ENCODE measurements at regions not wholly inside any gene's neighbourhood (a gene's known extent, or its start where the extent isn't known, plus 50 kb on each side); places are given as distances from the start of the nearest gene placed in this dataset.
A peak's percentile ranks its signal among the peaks of the same experiment; 100 is the strongest.

DNA sequence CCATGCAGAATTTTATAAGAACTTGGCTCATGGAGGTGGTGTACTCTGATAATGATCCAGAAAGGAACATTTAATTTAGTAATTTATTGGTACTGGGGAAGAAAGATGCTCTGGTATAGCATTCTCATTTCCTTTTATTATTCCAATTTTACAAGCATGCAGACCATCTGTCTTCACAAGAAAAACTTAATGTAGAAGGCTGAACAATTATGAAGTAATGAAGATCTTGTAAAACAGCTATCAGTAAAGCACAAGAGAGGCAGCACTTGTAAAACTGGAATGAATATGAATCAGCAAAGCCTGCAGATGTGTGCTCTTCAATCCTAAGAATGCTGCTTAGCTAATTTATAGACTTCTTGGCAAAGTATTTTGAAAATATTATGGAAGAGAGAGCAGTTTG lies 300.0 kb downstream of the YTHDC2 start:
- Mint-ChIP-seq H3K4me1 (peaks cover 3% of the 10 kb centered on the region), H3K27ac (no peak overlapping the region), H3K4me3 (no peak overlapping the region), H3K27me3 (ENCODE audit: insufficient read depth, low read depth) (peaks cover 2% of the 10 kb centered on the region), H3K36me3 (no peaks in the 10 kb centered on the region), H3K9me3 (no peaks in the 10 kb centered on the region)
- Histone ChIP-seq H3F3A (ENCODE audit: low read depth) (peaks cover under 1% of the 10 kb centered on the region), H3K9me3 (ENCODE audit: low read depth) (no peaks in the 10 kb centered on the region), H3K4me1 (peaks cover 4% of the 10 kb centered on the region), H4K20me1 (ENCODE audit: low read depth) (no peaks in the 10 kb centered on the region), H3K27me3 (no peaks in the 10 kb centered on the region), H3K36me3 (no peaks in the 10 kb centered on the region), H3K9ac (no peak overlapping the region), H3K27ac (no peak overlapping the region), H2AFZ (replicated peaks) (no peak overlapping the region), H3K4me2 (no peak overlapping the region), H3K4me3 (no peak overlapping the region), H3K79me2 (ENCODE audit: low read depth) (no peaks in the 10 kb centered on the region)
- TF ChIP-seq, protein P1, sequence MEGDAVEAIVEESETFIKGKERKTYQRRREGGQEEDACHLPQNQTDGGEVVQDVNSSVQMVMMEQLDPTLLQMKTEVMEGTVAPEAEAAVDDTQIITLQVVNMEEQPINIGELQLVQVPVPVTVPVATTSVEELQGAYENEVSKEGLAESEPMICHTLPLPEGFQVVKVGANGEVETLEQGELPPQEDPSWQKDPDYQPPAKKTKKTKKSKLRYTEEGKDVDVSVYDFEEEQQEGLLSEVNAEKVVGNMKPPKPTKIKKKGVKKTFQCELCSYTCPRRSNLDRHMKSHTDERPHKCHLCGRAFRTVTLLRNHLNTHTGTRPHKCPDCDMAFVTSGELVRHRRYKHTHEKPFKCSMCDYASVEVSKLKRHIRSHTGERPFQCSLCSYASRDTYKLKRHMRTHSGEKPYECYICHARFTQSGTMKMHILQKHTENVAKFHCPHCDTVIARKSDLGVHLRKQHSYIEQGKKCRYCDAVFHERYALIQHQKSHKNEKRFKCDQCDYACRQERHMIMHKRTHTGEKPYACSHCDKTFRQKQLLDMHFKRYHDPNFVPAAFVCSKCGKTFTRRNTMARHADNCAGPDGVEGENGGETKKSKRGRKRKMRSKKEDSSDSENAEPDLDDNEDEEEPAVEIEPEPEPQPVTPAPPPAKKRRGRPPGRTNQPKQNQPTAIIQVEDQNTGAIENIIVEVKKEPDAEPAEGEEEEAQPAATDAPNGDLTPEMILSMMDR (IDR thresholded peaks at IDR 0.05) = no peak
- TF ChIP-seq EZH2 (IDR thresholded peaks at IDR 0.05) = no peak
- no peak for TF ChIP-seq EZH2phosphoT487 (IDR thresholded peaks at IDR 0.05)
- no peak for DNase-seq (ENCODE audit: low spot score)

DNA sequence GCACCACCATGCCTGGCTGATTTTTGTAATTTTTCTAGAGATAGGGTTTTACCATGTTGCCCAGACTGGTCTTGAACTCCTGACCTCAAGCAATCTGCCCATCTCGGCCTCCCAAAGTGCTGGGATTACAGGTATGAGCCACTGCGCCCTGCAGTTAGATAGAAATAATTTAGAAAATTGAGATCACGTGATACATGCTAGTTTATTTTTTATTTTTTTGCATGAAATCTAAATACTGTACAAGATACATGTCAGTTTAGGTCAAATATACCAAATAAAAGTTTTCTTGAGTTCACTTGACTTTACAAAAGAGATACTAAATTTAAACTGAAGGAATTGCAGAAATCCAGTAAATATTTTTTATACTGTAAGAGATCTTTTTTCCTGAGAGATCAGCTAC lies 304.2 kb downstream of the YTHDC2 start:
- TF ChIP-seq, protein P1 (IDR thresholded peaks at IDR 0.05) = no peak
- no peak for TF ChIP-seq EZH2 (IDR thresholded peaks at IDR 0.05)
- no peak for TF ChIP-seq EZH2phosphoT487 (IDR thresholded peaks at IDR 0.05)
- Histone ChIP-seq H3K9ac (no peak overlapping the region), H4K20me1 (ENCODE audit: low read depth) (no peaks in the 10 kb centered on the region), H2AFZ (replicated peaks) (no peak overlapping the region), H3K4me3 (no peak overlapping the region), H3K9me3 (ENCODE audit: low read depth) (no peaks in the 10 kb centered on the region), H3K27ac (no peak overlapping the region), H3K79me2 (ENCODE audit: low read depth) (no peaks in the 10 kb centered on the region), H3F3A (ENCODE audit: low read depth) (no peaks in the 10 kb centered on the region), H3K27me3 (no peaks in the 10 kb centered on the region), H3K36me3 (no peaks in the 10 kb centered on the region), H3K4me2 (no peak overlapping the region), H3K4me1 (no peaks in the 10 kb centered on the region)
- Mint-ChIP-seq H3K27me3 (ENCODE audit: insufficient read depth, low read depth) (peaks cover 6% of the 10 kb centered on the region), H3K4me3 (no peak overlapping the region), H3K9me3 (peaks cover 8% of the 10 kb centered on the region), H3K27ac (no peak overlapping the region), H3K4me1 (no peaks in the 10 kb centered on the region), H3K36me3 (no peaks in the 10 kb centered on the region)
- DNase-seq (ENCODE audit: low spot score) = no peak

DNA sequence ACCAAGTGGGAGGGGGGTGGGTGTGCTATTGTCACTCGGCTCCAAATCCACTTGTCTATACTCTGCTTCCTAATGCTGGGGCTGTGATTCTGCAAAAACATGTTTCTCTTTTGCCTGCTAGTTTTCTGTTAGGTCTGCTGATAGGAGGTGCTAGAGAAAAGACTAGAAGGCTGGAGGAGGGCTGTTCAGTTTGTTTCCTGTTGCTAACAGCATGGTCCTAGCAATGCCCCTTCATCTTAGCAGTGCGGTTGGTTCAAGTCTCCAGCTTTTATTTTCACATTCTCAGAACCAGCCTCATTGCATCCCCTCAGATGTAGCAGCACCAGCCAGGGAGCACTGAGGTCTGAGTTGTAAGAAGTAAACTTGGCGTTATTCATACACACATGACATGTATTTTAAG lies 310.2 kb downstream of the YTHDC2 start:
- no peaks in the 10 kb centered on the region for H3K36me3 ChIP-seq
- DNase-seq (ENCODE audit: low spot score) = no peak
- Mint-ChIP-seq H3K27me3 (ENCODE audit: insufficient read depth, low read depth) (peaks cover 5% of the 10 kb centered on the region), H3K27ac (no peak overlapping the region), H3K9me3 (peaks cover 11% of the 10 kb centered on the region), H3K36me3 (no peaks in the 10 kb centered on the region), H3K4me3 (no peak overlapping the region), H3K4me1 (no peaks in the 10 kb centered on the region)
- no peak overlapping the region for H3K27ac ChIP-seq
- H3K4me3 ChIP-seq = no peak overlapping the region
- no peaks in the 10 kb centered on the region for H3K4me1 ChIP-seq
- no peak overlapping the region for H3K4me2 ChIP-seq
- no peaks in the 10 kb centered on the region for H3K27me3 ChIP-seq
- H2AFZ ChIP-seq (replicated peaks) = peak overlapping the region; percentile 46
- no peaks in the 10 kb centered on the region for H3K9me3 ChIP-seq (ENCODE audit: low read depth)
- no peaks in the 10 kb centered on the region for H3F3A ChIP-seq (ENCODE audit: low read depth)
- no peaks in the 10 kb centered on the region for H4K20me1 ChIP-seq (ENCODE audit: low read depth)
- no peak for TF ChIP-seq EZH2phosphoT487 (IDR thresholded peaks at IDR 0.05)
- no peak for TF ChIP-seq EZH2 (IDR thresholded peaks at IDR 0.05)
- TF ChIP-seq, protein P1 (IDR thresholded peaks at IDR 0.05) = no peak
- H3K79me2 ChIP-seq (ENCODE audit: low read depth) = no peaks in the 10 kb centered on the region
- no peak overlapping the region for H3K9ac ChIP-seq
